AG20443 (cell line): ENCODE measurements at regions not wholly inside any gene's neighbourhood (a gene's known extent, or its start where the extent isn't known, plus 50 kb on each side); places are given as distances from the start of the nearest gene placed in this dataset.
"Not testable (repeated sequence)": the region's sequence is repeated elsewhere in the genome, so short reads cannot be mapped to it uniquely, and the experiment has no call there.

ENCODE experiments used
- DNase-seq: peaks from one replicate; pipeline ENCODE4 v3.0.0; 2012; ENCODE audit warnings: low spot score, mixed read lengths

- DNase-seq = peak; percentile 29
These were observed 84.1 kb upstream of the SIRPA start for GRCh38 chr20:1810926-1811620.

- DNase-seq = no peak
These were observed 84.7 kb upstream of the SIRPA start for GRCh38 chr20:1810572-1810925.

- peak; percentile 39 for DNase-seq
These were observed 85.3 kb upstream of the SIRPA start for GRCh38 chr20:1809611-1810510.

- DNase-seq = peak; percentile 81
These were observed 86.1 kb upstream of the SIRPA start for GRCh38 chr20:1809131-1809572.

- no peak for DNase-seq
These were observed 87.1 kb upstream of the SIRPA start for GRCh38 chr20:1808101-1808500.

GRCh38 chr20:1807394-1807793, 87.8 kb upstream of the SIRPA start:
- no peak for DNase-seq

GRCh38 chr20:1806456-1806855, 88.8 kb upstream of the SIRPA start:
- DNase-seq = no peak

GRCh38 chr20:1805816-1806215, 89.4 kb upstream of the SIRPA start:
- no peak for DNase-seq

- DNase-seq = no peak
These were observed 90.0 kb upstream of the SIRPA start for GRCh38 chr20:1805161-1805581.

GRCh38 chr20:1804554-1804956, 90.7 kb upstream of the SIRPA start:
- no peak for DNase-seq

GRCh38 chr20:1803932-1804501, 91.2 kb upstream of the SIRPA start:
- DNase-seq = no peak

GRCh38 chr20:1803061-1803931, 91.9 kb upstream of the SIRPA start:
- peak; percentile 59 for DNase-seq

- peak; percentile 82 for DNase-seq
These were observed 92.7 kb upstream of the SIRPA start for GRCh38 chr20:1802385-1803060.

- no peak for DNase-seq
These were observed 93.3 kb upstream of the SIRPA start for GRCh38 chr20:1801929-1802306.

GRCh38 chr20:1801225-1801928, 93.8 kb upstream of the SIRPA start:
- DNase-seq = no peak

- peak; percentile 52 for DNase-seq
These were observed 94.4 kb upstream of the SIRPA start for GRCh38 chr20:1800777-1801176.

GRCh38 chr20:1800180-1800579, 95.0 kb upstream of the SIRPA start:
- DNase-seq = no peak

GRCh38 chr20:1799746-1800145, 95.5 kb upstream of the SIRPA start:
- DNase-seq = not testable (repeated sequence)

GRCh38 chr20:1798982-1799381, 96.2 kb upstream of the SIRPA start:
- no peak for DNase-seq

GRCh38 chr20:1793821-1794220, 101.4 kb upstream of the SIRPA start:
- DNase-seq = no peak

GRCh38 chr20:1792274-1792673, 102.9 kb upstream of the SIRPA start:
- no peak for DNase-seq
